ENCODE measurements at regions not wholly inside any gene's neighbourhood (a gene's known extent, or its start where the extent isn't known, plus 50 kb on each side); places are given as distances from the start of the nearest gene placed in this dataset.

DNA sequence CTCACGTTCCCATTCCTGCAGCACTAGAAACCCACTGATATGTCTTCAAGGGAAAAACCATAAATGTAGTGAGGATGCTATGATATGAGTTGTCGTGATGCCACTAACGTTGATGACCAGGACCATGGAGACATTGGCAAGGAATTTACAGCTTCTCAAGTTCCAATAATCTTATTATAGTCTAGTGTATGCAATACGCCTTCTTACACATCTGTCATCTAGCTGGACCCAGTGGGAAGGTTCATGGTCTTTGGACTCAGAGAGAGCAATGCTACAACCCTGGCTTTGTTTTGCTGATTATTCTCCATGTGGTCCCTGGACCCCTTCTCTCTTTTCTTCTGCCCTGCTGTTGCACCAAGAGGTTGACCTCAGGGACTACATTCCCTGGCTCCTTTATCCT lies 76.0 kb upstream of the BMP2 start:
- H3K27me3 ChIP-seq (ENCODE audit: insufficient read depth, poor library complexity, severe bottlenecking): no peaks in the 10 kb centered on the region
- DNase-seq (ENCODE audit: low read depth in 1 of 2, low spot score in 1 of 2): no peak
- no peak for TF ChIP-seq SPI1 (IDR thresholded peaks at IDR 0.05; ENCODE audit: borderline replicate concordance, low read depth)
- TF ChIP-seq, protein P1, sequence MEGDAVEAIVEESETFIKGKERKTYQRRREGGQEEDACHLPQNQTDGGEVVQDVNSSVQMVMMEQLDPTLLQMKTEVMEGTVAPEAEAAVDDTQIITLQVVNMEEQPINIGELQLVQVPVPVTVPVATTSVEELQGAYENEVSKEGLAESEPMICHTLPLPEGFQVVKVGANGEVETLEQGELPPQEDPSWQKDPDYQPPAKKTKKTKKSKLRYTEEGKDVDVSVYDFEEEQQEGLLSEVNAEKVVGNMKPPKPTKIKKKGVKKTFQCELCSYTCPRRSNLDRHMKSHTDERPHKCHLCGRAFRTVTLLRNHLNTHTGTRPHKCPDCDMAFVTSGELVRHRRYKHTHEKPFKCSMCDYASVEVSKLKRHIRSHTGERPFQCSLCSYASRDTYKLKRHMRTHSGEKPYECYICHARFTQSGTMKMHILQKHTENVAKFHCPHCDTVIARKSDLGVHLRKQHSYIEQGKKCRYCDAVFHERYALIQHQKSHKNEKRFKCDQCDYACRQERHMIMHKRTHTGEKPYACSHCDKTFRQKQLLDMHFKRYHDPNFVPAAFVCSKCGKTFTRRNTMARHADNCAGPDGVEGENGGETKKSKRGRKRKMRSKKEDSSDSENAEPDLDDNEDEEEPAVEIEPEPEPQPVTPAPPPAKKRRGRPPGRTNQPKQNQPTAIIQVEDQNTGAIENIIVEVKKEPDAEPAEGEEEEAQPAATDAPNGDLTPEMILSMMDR (IDR thresholded peaks at IDR 0.05; ENCODE audit: insufficient read depth, low read length): no peak
- no peak for TF ChIP-seq GABPA (IDR thresholded peaks at IDR 0.05; ENCODE audit: low read depth)
- TF ChIP-seq, protein P2, sequence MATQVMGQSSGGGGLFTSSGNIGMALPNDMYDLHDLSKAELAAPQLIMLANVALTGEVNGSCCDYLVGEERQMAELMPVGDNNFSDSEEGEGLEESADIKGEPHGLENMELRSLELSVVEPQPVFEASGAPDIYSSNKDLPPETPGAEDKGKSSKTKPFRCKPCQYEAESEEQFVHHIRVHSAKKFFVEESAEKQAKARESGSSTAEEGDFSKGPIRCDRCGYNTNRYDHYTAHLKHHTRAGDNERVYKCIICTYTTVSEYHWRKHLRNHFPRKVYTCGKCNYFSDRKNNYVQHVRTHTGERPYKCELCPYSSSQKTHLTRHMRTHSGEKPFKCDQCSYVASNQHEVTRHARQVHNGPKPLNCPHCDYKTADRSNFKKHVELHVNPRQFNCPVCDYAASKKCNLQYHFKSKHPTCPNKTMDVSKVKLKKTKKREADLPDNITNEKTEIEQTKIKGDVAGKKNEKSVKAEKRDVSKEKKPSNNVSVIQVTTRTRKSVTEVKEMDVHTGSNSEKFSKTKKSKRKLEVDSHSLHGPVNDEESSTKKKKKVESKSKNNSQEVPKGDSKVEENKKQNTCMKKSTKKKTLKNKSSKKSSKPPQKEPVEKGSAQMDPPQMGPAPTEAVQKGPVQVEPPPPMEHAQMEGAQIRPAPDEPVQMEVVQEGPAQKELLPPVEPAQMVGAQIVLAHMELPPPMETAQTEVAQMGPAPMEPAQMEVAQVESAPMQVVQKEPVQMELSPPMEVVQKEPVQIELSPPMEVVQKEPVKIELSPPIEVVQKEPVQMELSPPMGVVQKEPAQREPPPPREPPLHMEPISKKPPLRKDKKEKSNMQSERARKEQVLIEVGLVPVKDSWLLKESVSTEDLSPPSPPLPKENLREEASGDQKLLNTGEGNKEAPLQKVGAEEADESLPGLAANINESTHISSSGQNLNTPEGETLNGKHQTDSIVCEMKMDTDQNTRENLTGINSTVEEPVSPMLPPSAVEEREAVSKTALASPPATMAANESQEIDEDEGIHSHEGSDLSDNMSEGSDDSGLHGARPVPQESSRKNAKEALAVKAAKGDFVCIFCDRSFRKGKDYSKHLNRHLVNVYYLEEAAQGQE (IDR thresholded peaks at IDR 0.05; ENCODE audit: insufficient replicate concordance, low read depth): no peak
- no peak for TF ChIP-seq POLR2AphosphoS5 (IDR thresholded peaks at IDR 0.05; ENCODE audit: low read depth)

GRCh38 chr20:6689339-6689973 lies 78.0 kb upstream of the BMP2 start:
- no peak for DNase-seq (ENCODE audit: low read depth in 1 of 2, low spot score in 1 of 2)
- TF ChIP-seq, protein P2 (IDR thresholded peaks at IDR 0.05; ENCODE audit: insufficient replicate concordance, low read depth): no peak
- TF ChIP-seq POLR2AphosphoS5 (IDR thresholded peaks at IDR 0.05; ENCODE audit: low read depth) (no peak), SPI1 (IDR thresholded peaks at IDR 0.05; ENCODE audit: borderline replicate concordance, low read depth) (no peak)
- Histone ChIP-seq H3K27me3 (ENCODE audit: insufficient read depth, poor library complexity, severe bottlenecking) (no peaks in the 10 kb centered on the region), H3K4me3 (replicated peaks; ENCODE audit: insufficient read depth, low read length) (no peak overlapping the region), H3K27ac (replicated peaks) (no peak overlapping the region)

More for the DNA sequence above, 76.0 kb upstream of the BMP2 start:
- Histone ChIP-seq H3K27ac (replicated peaks) (no peak overlapping the region), H3K4me3 (replicated peaks; ENCODE audit: insufficient read depth, low read length) (no peak overlapping the region)

GRCh38 chr20:6686171-6686570 lies 81.3 kb upstream of the BMP2 start:
- no peak overlapping the region for H3K4me3 ChIP-seq (replicated peaks; ENCODE audit: insufficient read depth, low read length)
- DNase-seq (ENCODE audit: low read depth in 1 of 2, low spot score in 1 of 2): peak in 1 of 2 experiments; percentile 26
- no peaks in the 10 kb centered on the region for H3K27me3 ChIP-seq (ENCODE audit: insufficient read depth, poor library complexity, severe bottlenecking)
- TF ChIP-seq SPI1 (IDR thresholded peaks at IDR 0.05; ENCODE audit: borderline replicate concordance, low read depth): peak; percentile 78
- no peak for TF ChIP-seq GABPA (IDR thresholded peaks at IDR 0.05; ENCODE audit: low read depth)
- TF ChIP-seq, protein P2 (IDR thresholded peaks at IDR 0.05; ENCODE audit: insufficient replicate concordance, low read depth): no peak
- H3K27ac ChIP-seq (replicated peaks): no peak overlapping the region

DNA sequence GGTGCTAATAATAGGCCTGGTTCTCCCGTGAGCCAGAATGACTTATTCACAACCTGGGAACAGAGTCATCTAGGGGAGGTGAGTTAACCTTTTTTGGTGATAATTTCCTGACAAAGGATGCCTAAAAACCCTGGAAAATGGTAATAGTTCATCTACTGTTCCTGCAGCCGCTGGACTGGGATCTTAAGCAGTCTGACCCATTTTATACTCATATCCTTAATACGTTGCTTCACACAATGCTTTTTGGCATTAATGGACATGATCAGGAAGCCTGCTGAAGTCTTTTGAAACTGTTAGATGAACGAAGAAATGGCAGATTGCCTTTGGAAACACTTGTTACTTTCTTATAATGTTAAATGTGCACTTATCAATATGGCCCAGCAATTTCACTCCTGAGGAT lies 81.9 kb upstream of the BMP2 start:
- TF ChIP-seq GABPA (IDR thresholded peaks at IDR 0.05; ENCODE audit: low read depth) (no peak), SPI1 (IDR thresholded peaks at IDR 0.05; ENCODE audit: borderline replicate concordance, low read depth) (no peak), POLR2AphosphoS5 (IDR thresholded peaks at IDR 0.05; ENCODE audit: low read depth) (no peak)
- TF ChIP-seq, protein P2 (IDR thresholded peaks at IDR 0.05; ENCODE audit: insufficient replicate concordance, low read depth): no peak
- TF ChIP-seq, protein P1 (IDR thresholded peaks at IDR 0.05; ENCODE audit: insufficient read depth, low read length): no peak
- Histone ChIP-seq H3K27me3 (ENCODE audit: insufficient read depth, poor library complexity, severe bottlenecking) (no peaks in the 10 kb centered on the region), H3K4me3 (replicated peaks; ENCODE audit: insufficient read depth, low read length) (no peak overlapping the region), H3K27ac (replicated peaks) (no peak overlapping the region)
- no peak for DNase-seq (ENCODE audit: low read depth in 1 of 2, low spot score in 1 of 2)

Measured in HL-60 (cell line).